RWPE2 (cell line): ENCODE measurements at regions not wholly inside any gene's neighbourhood (a gene's known extent, or its start where the extent isn't known, plus 50 kb on each side); places are given as distances from the start of the nearest gene placed in this dataset.

ENCODE experiments used
- ATAC-seq: fragments of 200-7000 bp; cut with Tn5 transposase; 3 replicates; pipeline ENCODE4 v1.9.1; 2021; ENCODE audit warnings: low read depth
- DNase-seq: peaks from one replicate; pipeline ENCODE4 v3.0.0-alpha.2; 2020; ENCODE audit warnings: low spot score
- H3K27ac ChIP-seq: fragments of 450-650 bp; 2 replicates; pipeline ENCODE4 v1.5.1; 2017; ENCODE audit warnings: mild to moderate bottlenecking; ENCODE audit not compliant: poor library complexity, severe bottlenecking
- H3K27me3 ChIP-seq: fragments of 250-450 bp; sonication (Bioruptor Pico); 2 replicates; pipeline ENCODE4 v1.5.1; 2021; ENCODE audit warnings: mild to moderate bottlenecking, moderate library complexity; ENCODE audit not compliant: insufficient read depth, poor library complexity, severe bottlenecking
- H3K36me3 ChIP-seq: fragments of 250-450 bp; sonication (Bioruptor Pico); 2 replicates; pipeline ENCODE4 v1.5.1; 2020; ENCODE audit warnings: low read depth, mild to moderate bottlenecking, moderate library complexity
- H3K4me1 ChIP-seq: fragments of 250-450 bp; sonication (Bioruptor Pico); 2 replicates; pipeline ENCODE4 v1.5.1; 2021; ENCODE audit warnings: mild to moderate bottlenecking, moderate library complexity; ENCODE audit not compliant: insufficient read depth, poor library complexity, severe bottlenecking
- H3K4me3 ChIP-seq: fragments of 250-450 bp; sonication (Bioruptor Pico); 2 replicates; pipeline ENCODE4 v1.5.1; 2021; ENCODE audit warnings: mild to moderate bottlenecking, moderate library complexity; ENCODE audit not compliant: severe bottlenecking
- H3K9me3 ChIP-seq: fragments of 250-450 bp; sonication (Bioruptor Pico); 2 replicates; pipeline ENCODE4 v1.5.1; 2021; ENCODE audit warnings: mild to moderate bottlenecking, moderate library complexity; ENCODE audit not compliant: severe bottlenecking
- CTCF ChIP-seq: fragments of 450-650 bp; IDR thresholded peaks from one replicate; pipeline ENCODE4 v1.5.1; 2017; ENCODE audit warnings: mild to moderate bottlenecking, moderate library complexity; ENCODE audit not compliant: poor library complexity, severe bottlenecking

GRCh38 chr1:60762176-60762575 is 320.2 kb upstream of the NFIA start:
- H3K4me1 ChIP-seq: no peaks in the 10 kb centered on the region
- no peak overlapping the region for H3K27ac ChIP-seq
- ATAC-seq (no peak), DNase-seq (no peak)
- H3K36me3 ChIP-seq: no peaks in the 10 kb centered on the region
- no peaks in the 10 kb centered on the region for H3K9me3 ChIP-seq
- H3K4me3 ChIP-seq: no peak overlapping the region
- no peaks in the 10 kb centered on the region for H3K27me3 ChIP-seq
- no peak for TF ChIP-seq CTCF

- H3K36me3 ChIP-seq: no peaks in the 10 kb centered on the region
- no peak overlapping the region for H3K27ac ChIP-seq
- no peaks in the 10 kb centered on the region for H3K9me3 ChIP-seq
- no peaks in the 10 kb centered on the region for H3K4me1 ChIP-seq
- no peak for TF ChIP-seq CTCF
- H3K4me3 ChIP-seq: no peak overlapping the region
- ATAC-seq (no peak), DNase-seq (no peak)
- no peaks in the 10 kb centered on the region for H3K27me3 ChIP-seq
Measured at GRCh38 chr1:60759291-60759690, 323.1 kb upstream of the NFIA start.

GRCh38 chr1:60757485-60757884 is 324.9 kb upstream of the NFIA start:
- no peak overlapping the region for H3K27ac ChIP-seq
- ATAC-seq (no peak), DNase-seq (no peak)
- no peaks in the 10 kb centered on the region for H3K4me1 ChIP-seq
- H3K27me3 ChIP-seq: no peaks in the 10 kb centered on the region
- H3K36me3 ChIP-seq: no peaks in the 10 kb centered on the region
- no peaks in the 10 kb centered on the region for H3K9me3 ChIP-seq
- TF ChIP-seq CTCF: no peak
- H3K4me3 ChIP-seq: no peak overlapping the region

GRCh38 chr1:60753036-60753900 is 329.1 kb upstream of the NFIA start:
- Histone ChIP-seq H3K4me3 (no peak overlapping the region), H3K27me3 (no peaks in the 10 kb centered on the region), H3K4me1 (no peaks in the 10 kb centered on the region), H3K36me3 (no peaks in the 10 kb centered on the region), H3K27ac (no peak overlapping the region), H3K9me3 (no peaks in the 10 kb centered on the region)
- TF ChIP-seq CTCF: no peak
- DNase-seq (no peak), ATAC-seq (no peak)

GRCh38 chr1:60751306-60751705 is 331.1 kb upstream of the NFIA start:
- ATAC-seq (no peak), DNase-seq (no peak)
- no peak overlapping the region for H3K4me3 ChIP-seq
- H3K27me3 ChIP-seq: no peaks in the 10 kb centered on the region
- no peak for TF ChIP-seq CTCF
- H3K36me3 ChIP-seq: no peaks in the 10 kb centered on the region
- H3K4me1 ChIP-seq: no peaks in the 10 kb centered on the region
- H3K27ac ChIP-seq: no peak overlapping the region
- H3K9me3 ChIP-seq: no peaks in the 10 kb centered on the region
